ENCODE measurements at regions not wholly inside any gene's neighbourhood (a gene's known extent, or its start where the extent isn't known, plus 50 kb on each side); places are given as distances from the start of the nearest gene placed in this dataset.
"Not testable (repeated sequence)": the region's sequence is repeated elsewhere in the genome, so short reads cannot be mapped to it uniquely, and the experiment has no call there.

DNA sequence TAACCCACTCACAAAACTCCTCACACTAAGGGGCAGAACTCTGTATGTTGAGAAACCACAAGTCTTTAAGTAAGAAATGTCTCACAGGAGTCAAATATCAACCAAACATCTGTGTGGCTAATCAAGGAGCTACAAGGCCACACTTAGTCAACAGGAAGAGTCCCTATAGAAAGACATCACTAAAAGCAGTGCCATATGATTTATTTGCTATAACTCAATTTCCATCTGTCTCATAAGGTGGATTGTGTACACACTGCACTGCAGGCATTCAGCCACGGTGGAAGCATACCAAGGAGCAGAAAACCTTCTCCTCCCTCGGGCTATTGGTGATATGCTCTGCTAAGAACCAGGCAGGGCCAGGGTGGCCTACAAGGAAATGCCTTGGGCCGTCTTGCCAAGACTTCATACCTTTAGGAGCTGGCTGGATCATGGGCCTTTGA, 197.6 kb upstream of the CFAP20DC start:
- ATAC-seq, result peak; percentile 71

- peak; percentile 44 for ATAC-seq
Observed at GRCh38 chr3:59246719-59247401, 197.0 kb upstream of the CFAP20DC start.

DNA sequence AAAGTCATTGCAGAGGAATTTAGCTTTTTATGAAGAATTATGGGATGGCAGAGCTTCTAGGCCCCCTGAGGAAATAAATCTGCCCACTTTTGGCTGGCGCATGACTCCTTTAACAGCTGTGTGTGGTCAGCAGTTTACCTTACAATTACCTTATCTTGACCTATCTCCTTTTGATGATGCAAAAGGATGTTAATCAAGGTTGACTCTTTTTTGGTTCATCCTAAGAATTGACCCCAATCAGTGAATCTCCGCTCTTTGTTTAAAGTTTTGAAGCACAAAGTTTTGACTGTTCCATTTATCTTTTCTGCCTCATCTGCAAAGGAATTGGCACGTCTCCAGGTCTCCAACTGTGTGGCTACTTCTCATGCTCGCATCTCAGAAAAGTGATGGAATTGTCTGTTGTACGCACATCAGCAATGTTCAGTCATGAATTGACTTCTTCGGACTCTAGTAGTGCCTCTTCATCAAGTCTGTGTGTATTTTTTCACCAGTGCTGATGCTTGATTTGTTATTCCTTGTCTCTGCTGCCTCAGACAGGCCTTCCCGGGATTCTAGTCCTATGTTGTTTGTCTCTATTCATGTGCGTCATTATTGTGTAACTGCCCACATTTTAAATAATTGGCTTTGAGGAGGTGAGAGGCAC, 196.2 kb upstream of the CFAP20DC start:
- no peak for ATAC-seq

DNA sequence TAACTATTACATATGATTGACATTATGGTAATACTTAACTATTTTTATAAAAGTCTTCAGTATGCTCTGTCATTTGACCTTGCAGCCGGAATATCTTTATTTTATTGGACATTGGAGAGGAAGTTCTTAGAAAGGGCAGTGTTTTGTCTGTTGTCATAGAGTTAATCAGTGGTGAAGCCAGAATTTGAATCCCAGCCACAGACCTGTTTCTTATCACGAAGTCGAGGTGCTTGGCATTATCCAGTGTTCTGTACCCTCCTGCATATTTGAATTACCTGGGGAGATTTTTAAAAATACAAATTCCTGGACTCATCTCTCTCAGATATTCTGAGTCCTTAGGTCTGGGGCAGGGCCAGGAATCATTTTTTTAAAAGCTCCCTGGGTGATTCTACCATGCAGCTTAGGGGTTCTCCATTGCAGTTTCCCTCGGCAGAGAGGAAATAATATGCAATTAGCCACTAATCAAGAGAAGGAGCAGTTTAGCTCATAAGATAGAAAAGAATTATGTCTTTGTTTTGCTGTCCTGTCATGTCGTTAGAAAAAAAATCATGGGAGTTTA, 195.6 kb upstream of the CFAP20DC start:
- ATAC-seq, result no peak

DNA sequence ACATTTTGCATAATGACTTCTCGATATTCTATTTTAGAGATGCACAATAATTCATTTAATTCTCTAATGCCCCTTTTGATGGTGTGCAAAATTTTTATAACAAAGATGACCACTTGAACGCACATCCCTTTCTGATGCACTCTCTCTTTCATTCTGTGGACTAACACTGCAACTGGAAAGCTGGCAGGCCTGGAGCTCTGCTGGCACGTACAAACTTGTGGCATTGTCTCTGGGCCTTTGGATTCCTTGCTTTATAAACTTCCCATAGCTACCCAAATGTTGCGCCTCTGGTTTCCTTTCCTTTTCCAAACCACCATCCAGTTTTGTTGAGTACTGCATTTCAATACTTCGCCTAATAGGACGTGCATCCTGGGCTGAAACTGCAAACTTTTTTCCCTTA, 194.5 kb upstream of the CFAP20DC start:
- no peak for ATAC-seq

- no peak for ATAC-seq
Observed at GRCh38 chr3:59243476-59243875, 193.7 kb upstream of the CFAP20DC start.

GRCh38 chr3:59240666-59241255, 190.9 kb upstream of the CFAP20DC start:
- ATAC-seq, result no peak

- peak; percentile 23 for ATAC-seq
Observed at GRCh38 chr3:59237121-59237520, 187.3 kb upstream of the CFAP20DC start.

- no peak for ATAC-seq
Observed at GRCh38 chr3:59235634-59236012, 185.8 kb upstream of the CFAP20DC start.

DNA sequence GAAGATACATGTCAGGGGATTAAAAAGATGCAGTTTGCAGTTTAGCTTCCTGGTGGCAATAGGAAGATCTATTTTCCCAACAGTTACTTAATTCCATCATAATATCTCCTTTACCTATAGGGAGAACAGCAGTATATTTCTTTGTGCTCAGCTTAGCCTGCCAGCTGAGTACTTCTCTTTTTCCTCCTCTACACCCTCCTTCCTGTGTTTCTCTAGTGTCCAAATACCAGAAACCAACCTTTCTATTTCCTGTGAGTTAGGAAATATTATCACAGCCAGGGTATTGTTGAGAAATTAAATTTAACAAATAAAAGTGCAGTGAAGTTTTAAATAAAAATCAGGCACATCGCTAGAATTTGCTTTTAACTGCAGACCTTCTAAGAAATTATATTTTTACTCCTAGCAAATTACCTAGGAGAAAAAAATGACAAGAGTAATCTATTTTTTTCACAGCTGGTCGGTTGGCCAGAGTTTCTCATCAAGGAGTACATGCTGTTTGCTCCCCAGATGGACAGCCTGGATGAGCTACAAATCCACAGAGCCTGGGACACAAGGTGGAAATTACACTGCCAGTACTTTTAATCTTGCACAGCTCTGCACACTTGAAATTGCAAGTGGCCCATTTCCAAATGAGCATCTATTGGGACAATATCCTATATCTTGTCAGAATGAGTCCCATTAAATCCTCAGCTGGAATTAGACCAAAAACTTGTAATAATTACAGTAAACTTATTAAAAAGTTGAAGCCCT, 185.2 kb upstream of the CFAP20DC start:
- no peak for ATAC-seq

DNA sequence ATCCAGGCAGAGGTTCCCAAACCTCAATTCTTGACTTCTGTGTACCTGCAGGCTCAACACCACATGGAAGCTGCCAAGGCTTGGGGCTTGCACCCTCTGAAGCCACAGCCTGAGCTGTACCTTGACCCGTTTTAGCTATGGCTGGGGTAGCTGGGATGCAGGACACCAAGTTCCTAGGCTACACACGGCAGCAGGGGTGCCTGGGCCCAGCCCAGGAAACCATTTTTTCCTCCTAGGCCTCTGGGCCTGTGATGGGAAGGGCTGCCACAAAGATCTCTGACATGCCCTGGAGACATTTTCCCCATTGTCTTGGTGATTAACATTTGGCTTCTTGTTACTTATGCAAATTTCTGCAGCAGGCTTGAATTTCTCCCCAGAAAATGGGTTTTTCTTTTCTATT, 180.6 kb upstream of the CFAP20DC start:
- not testable (repeated sequence) for ATAC-seq

DNA sequence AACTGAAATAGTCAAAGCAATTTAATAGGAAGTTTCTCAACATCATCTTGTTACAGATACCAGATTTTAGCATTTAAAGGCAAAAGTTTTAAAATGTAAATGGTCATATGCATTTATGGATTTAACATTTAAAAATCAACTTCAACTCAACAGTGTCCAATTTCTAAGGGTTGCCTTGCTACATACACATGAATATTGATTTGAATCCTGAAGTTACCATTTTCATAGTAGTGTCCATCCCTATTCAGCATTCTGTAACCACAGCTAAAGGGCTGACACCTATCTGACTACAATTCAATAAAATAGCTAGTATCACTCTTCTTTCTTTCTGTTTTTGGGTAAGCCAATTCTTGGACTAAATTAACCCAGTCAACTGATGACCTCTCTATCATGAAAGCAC, 164.0 kb upstream of the CFAP20DC start:
- no peak for ATAC-seq

DNA sequence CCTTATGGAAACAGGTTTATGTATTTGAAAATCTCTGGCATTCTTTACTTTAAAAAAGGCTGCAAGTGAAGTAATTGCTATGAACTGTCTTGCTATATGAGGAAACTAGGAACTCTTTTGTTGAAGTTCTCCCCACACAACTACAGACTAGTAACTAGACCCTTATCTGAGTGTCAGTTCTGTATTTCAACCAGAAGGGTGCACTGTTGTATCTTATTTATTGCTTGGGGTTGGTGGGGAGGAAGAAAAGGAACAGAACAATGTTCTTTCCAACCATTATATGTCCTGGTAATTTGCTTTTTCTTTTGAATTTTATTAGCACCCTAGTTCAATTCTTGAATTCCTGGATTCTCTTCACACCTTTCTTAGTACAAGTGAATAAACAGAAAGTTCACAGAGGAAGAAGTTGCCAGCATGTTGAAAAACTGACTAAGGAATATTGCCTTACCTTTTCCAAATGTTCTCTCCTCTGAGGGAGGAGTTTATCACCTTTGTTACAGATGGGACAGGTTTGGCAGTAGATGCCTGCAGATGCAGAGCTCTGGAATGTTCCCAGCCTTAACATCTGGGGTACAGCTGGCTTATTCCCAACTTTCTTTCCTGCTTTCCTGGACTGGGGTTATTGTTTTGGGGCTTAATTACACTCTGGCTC, 162.4 kb upstream of the CFAP20DC start:
- peak; percentile 82 for ATAC-seq

DNA sequence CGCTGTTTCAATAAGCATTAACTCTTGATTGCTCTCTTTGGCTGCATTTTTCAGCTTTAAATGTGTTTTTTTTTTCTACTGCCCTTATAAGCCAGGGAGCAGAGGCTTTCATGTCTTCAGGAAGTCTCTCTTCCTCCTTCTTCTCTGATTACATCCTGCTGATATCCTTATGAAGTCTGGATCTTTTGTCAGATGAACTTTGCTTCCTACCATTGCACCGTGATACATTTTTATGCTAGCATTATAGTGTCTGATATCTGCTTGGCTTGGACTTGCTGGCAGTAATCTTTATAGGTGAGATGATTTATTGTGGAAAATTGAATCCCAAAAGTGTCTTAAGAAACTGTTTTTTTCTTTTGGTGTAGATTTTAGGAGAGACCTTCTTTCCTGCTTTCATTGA, 160.4 kb upstream of the CFAP20DC start:
- no peak for ATAC-seq

DNA sequence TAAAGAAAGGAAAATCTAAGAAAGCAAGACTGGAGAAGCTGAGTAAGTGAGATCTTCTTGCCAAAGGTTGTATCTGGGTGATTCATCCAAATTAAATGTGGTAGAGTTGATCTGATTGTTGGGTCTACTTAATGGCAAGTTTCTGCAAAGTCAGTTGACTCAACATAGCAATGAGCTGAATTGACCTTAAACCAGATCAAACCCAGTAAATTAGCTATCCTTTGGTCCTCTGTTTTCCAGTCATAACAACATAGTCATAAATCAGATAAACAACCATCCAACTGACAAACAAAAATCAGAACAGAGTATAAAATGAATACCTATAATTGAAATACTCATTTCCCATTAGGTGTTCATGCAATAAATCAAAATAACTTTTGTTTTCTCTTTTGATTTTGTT, 142.6 kb upstream of the CFAP20DC start:
- ATAC-seq, result peak; percentile 85

DNA sequence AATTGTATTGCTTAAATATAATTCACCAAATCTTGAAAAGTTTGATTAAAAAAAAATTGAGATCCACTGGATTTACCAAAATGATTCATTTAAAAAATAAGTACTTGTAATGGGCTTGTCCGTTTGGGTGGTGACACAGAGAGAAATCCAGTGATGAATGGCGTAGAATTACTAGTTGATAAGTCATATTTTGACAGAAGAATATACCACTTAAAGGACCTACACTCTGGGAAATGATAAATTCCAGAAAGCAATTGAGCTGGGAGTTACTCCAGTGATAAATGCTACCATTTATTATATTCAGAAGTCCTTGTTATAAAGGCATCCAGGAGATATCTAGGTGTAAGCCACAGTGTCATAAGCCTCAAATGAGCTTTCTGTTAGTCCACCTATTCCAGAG, 141.8 kb upstream of the CFAP20DC start:
- no peak for ATAC-seq

DNA sequence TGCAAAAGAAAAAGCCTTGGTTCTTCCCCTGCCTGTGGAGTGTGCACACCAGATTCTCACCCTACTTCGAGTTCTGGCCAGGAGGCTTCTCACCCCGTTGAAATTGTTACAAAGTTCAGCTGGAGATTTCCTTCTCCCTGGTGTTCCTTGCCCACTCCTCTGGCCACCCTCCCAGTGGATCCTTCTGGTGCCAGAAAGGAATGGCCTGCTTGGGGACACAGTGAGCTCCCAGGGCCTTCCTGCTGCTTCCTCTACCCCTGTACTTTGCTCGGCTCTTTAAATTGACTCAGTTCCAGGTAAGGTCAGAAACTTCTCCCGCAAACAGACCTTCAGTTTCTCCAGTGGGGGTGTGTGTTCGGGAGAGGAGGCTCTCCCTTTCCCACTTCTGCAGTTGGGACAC, 140.1 kb upstream of the CFAP20DC start:
- no peak for ATAC-seq

DNA sequence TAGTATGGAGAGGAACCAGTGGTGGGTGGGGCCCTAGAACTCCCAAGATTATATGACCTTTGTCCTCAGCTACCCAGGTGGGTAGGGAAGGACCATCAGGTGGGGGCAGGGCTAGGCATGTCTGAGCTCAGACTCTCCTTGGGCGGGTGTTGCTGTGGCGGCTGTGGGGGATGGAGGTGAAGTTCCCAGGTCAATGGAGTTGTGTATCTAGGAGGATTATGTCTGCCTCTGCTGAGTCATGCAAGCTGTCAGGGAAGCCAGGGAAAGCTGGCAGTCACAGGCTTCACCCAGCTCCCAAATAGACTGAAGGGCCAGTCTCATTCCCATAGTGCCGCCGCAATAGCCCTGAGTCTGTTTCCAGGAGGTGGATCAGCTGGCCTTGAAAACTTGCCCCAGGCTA, 139.7 kb upstream of the CFAP20DC start:
- ATAC-seq, result peak; percentile 83

DNA sequence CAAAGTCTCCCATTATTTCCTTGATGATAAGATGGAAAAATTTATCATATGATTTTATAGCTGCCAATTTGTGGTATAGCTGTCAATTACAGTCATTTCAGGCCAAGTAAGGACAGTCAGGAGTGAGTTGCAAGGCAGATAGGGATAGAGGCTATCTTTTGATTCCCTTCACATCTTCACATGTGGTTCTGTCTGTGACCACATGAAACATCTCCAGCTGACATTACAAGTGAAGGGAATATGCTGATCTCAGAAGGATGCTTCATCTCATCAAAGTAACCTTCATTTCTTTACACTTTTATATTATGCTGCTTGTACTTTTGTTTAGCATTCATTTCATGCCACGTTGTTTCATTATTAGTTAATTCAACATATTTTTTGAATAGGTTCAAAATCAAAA, 136.9 kb upstream of the CFAP20DC start:
- ATAC-seq, result no peak

GRCh38 chr3:59185591-59186369, 136.0 kb upstream of the CFAP20DC start:
- no peak for ATAC-seq

DNA sequence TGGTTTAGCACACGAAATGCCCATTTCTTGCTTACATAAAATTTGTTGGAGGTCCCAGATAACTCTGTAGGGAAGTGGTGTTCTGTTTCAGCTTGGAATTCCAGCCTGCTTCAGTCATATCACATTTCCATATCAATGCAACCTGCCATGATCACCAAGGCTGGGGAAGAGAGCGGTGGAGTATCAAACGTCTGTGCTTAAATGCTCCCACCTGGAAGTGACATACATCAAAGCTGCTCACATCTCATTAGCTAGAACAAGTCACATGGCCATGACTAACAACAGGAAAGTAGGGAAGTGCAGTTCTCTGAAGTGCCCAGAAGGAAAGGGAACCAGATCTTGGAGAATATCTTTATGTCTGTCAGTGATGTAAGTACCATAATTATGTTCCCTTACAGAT, 130.2 kb upstream of the CFAP20DC start:
- no peak for ATAC-seq

- no peak for ATAC-seq
Observed at GRCh38 chr3:59178698-59179097, 128.9 kb upstream of the CFAP20DC start.
